Nephron progenitor cell (in vitro differentiated cells): ENCODE measurements at regions not wholly inside any gene's neighbourhood (a gene's known extent, or its start where the extent isn't known, plus 50 kb on each side); places are given as distances from the start of the nearest gene placed in this dataset.
A peak's percentile ranks its signal among the peaks of the same experiment; 100 is the strongest.

Experiments
- DNase-seq: peaks from one replicate; pipeline ENCODE4 v3.0.0; 2021
- H3K27ac Mint-ChIP-seq: 2 replicates; pipeline ENCODE4 v1.8.0; 2021; ENCODE audit warnings: mild to moderate bottlenecking, moderate library complexity, mixed read lengths
- H3K27me3 Mint-ChIP-seq: 2 replicates; pipeline ENCODE4 v1.8.0; 2021; ENCODE audit warnings: mild to moderate bottlenecking, low read depth, mixed read lengths; ENCODE audit not compliant: poor library complexity
- H3K36me3 Mint-ChIP-seq: 2 replicates; pipeline ENCODE4 v1.8.0; 2021; ENCODE audit warnings: low read depth, mixed read lengths
- H3K4me1 Mint-ChIP-seq: 2 replicates; pipeline ENCODE4 v1.8.0; 2021; ENCODE audit warnings: mixed read lengths
- H3K4me3 Mint-ChIP-seq: 2 replicates; pipeline ENCODE4 v1.8.0; 2021; ENCODE audit warnings: mild to moderate bottlenecking, moderate library complexity, mixed read lengths
- H3K9me3 Mint-ChIP-seq: 2 replicates; pipeline ENCODE4 v1.8.0; 2021; ENCODE audit warnings: mild to moderate bottlenecking, moderate library complexity, mixed read lengths
- TF ChIP-seq, protein P1 (sequence below): fragments of 200-600 bp; sonication (generic); IDR thresholded peaks from 2 replicates; pipeline ENCODE4 v1.5.0; 2021; ENCODE audit warnings: antibody characterized with exemption

- Mint-ChIP-seq H3K4me1 (peaks cover 22% of the 10 kb centered on the region), H3K4me3 (no peak overlapping the region), H3K36me3 (no peaks in the 10 kb centered on the region), H3K27ac (no peak overlapping the region), H3K27me3 (peaks cover 9% of the 10 kb centered on the region), H3K9me3 (no peaks in the 10 kb centered on the region)
- TF ChIP-seq, protein P1, sequence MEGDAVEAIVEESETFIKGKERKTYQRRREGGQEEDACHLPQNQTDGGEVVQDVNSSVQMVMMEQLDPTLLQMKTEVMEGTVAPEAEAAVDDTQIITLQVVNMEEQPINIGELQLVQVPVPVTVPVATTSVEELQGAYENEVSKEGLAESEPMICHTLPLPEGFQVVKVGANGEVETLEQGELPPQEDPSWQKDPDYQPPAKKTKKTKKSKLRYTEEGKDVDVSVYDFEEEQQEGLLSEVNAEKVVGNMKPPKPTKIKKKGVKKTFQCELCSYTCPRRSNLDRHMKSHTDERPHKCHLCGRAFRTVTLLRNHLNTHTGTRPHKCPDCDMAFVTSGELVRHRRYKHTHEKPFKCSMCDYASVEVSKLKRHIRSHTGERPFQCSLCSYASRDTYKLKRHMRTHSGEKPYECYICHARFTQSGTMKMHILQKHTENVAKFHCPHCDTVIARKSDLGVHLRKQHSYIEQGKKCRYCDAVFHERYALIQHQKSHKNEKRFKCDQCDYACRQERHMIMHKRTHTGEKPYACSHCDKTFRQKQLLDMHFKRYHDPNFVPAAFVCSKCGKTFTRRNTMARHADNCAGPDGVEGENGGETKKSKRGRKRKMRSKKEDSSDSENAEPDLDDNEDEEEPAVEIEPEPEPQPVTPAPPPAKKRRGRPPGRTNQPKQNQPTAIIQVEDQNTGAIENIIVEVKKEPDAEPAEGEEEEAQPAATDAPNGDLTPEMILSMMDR, result no peak
- no peak for DNase-seq
Measured at GRCh38 chr3:8255725-8256124, 245.9 kb upstream of the LMCD1 start.

DNA sequence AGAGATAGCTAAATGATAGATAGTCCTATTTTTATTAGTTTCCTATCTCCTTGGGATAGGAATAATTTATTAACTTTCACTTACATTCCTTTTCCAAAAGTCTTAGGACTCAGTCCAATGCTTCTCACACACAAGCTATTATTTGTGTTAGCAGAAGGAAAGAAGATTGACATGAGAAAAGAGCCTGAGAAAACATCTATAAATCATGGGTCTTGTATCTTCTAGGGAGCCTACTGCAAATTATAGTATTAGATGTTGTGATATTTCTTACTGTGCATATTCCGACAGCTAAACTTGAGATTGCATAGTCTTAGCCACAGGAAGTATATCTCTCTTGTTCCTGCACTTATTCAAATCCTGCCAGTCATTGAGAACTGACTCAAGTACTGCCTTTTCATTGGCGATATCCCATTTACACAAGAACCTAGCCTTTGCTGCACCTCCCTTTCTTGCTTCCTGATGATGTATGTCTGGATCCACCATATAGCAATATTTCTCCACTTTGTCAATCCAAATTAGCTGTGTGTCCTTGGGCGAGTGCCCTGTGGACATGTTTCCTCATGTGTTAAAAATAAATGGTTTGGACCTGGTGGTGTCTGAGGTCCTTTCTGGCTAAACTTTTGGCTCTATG, 245.1 kb upstream of the LMCD1 start:
- peaks cover 22% of the 10 kb centered on the region for H3K4me1 Mint-ChIP-seq
- TF ChIP-seq, protein P1, result no peak
- peaks cover 9% of the 10 kb centered on the region for H3K27me3 Mint-ChIP-seq
- no peak for DNase-seq
- H3K4me3 Mint-ChIP-seq, result no peak overlapping the region
- H3K27ac Mint-ChIP-seq, result peak overlapping the region; percentile 34
- peaks cover 5% of the 10 kb centered on the region for H3K9me3 Mint-ChIP-seq
- no peaks in the 10 kb centered on the region for H3K36me3 Mint-ChIP-seq

- TF ChIP-seq, protein P1, result no peak
- Mint-ChIP-seq H3K4me1 (peaks cover 12% of the 10 kb centered on the region), H3K4me3 (no peak overlapping the region), H3K27me3 (peaks cover 5% of the 10 kb centered on the region), H3K36me3 (no peaks in the 10 kb centered on the region), H3K9me3 (peaks cover 8% of the 10 kb centered on the region), H3K27ac (no peak overlapping the region)
- no peak for DNase-seq
Measured at GRCh38 chr3:8261018-8261417, 240.6 kb upstream of the LMCD1 start.

DNA sequence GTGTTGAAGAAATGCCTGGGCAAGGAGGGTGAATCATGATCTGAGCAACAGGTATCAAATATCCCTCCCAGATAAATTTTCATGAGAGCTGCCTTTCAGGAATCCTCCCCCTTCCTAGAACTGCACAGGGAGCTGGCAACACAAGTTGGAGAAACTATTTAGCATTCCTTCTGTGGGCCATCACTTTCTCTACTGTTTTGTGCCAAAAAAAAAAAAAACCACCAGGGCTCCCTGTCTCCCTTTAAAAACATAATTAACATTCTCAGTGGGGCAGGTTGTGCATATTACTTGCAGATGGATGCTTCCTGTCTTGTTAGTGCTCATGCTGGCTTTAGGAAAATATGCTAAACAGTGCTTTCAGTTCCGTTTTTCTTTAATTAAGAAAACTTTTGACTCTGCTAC, 234.9 kb upstream of the LMCD1 start:
- TF ChIP-seq, protein P1, result no peak
- Mint-ChIP-seq H3K4me3 (no peak overlapping the region), H3K9me3 (peaks cover 1% of the 10 kb centered on the region), H3K4me1 (peaks cover 15% of the 10 kb centered on the region), H3K36me3 (no peaks in the 10 kb centered on the region), H3K27me3 (peaks cover 4% of the 10 kb centered on the region), H3K27ac (no peak overlapping the region)
- DNase-seq, result no peak

DNA sequence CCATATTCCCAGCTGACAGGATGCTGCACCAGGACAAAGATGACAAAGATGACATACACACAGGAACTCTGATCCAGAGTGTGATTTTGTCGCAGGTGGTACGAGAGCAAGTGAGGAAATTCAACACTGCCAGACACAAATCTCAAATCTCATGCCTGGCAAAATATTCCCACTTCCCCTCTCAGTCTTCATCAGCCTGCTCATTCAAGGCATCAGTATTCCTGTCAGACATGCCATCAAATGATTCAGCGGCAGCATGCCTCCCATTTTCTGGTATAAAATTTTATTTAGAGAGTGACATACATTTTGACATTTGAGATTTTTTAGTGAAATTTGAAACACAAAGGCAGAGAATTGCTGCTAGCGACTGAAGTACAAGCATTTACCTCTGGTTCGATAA, 228.1 kb upstream of the LMCD1 start:
- no peak for DNase-seq
- peaks cover 6% of the 10 kb centered on the region for H3K4me1 Mint-ChIP-seq
- peaks cover 3% of the 10 kb centered on the region for H3K27me3 Mint-ChIP-seq
- TF ChIP-seq, protein P1, result no peak
- no peaks in the 10 kb centered on the region for H3K9me3 Mint-ChIP-seq
- no peak overlapping the region for H3K4me3 Mint-ChIP-seq
- no peaks in the 10 kb centered on the region for H3K36me3 Mint-ChIP-seq
- no peak overlapping the region for H3K27ac Mint-ChIP-seq

DNA sequence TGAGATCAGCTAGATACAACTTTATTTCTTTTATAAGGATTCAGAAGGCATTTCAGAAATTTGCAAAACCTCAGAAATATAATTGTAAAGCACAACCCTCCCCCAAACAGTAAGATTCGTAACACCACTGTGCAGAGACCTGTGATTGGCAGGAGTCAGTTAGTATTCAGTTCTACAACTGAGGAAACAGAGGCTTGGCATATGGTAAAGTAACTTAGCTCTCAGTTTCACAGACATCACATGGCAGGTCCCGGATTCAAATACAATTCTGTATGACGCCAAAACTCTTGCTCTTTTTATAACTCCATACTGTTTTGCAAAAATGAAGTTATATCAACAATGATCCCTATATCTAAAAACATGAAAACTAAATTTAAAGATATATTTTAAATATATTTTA, 225.6 kb upstream of the LMCD1 start:
- Mint-ChIP-seq H3K9me3 (no peaks in the 10 kb centered on the region), H3K4me3 (no peak overlapping the region), H3K27me3 (peaks cover 3% of the 10 kb centered on the region), H3K4me1 (peaks cover 29% of the 10 kb centered on the region), H3K27ac (no peak overlapping the region), H3K36me3 (no peaks in the 10 kb centered on the region)
- no peak for DNase-seq
- TF ChIP-seq, protein P1, result no peak
